ENCODE measurements at regions not wholly inside any gene's neighbourhood (a gene's known extent, or its start where the extent isn't known, plus 50 kb on each side); places are given as distances from the start of the nearest gene placed in this dataset.

DNA sequence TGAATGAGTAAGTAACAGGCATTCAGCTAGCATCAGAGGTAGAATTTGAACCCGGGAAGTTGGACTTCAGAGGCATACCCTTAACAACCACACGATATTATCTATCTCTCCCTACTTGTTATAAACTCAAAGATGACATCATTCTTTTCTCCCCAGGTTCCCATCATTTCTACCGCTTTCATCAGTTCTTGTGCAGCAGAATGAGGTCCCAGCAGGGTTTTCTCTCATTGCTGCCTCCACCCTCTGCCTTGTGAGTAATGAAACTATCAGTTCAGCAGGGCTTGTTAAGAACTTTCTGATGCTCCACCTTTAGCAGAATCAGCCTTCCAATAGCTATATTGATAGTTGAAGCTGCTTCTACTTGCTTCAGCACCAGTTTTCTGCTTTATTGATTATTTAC is 487.5 kb upstream of the KCNMB2 start:
- DNase-seq: no peak

DNA sequence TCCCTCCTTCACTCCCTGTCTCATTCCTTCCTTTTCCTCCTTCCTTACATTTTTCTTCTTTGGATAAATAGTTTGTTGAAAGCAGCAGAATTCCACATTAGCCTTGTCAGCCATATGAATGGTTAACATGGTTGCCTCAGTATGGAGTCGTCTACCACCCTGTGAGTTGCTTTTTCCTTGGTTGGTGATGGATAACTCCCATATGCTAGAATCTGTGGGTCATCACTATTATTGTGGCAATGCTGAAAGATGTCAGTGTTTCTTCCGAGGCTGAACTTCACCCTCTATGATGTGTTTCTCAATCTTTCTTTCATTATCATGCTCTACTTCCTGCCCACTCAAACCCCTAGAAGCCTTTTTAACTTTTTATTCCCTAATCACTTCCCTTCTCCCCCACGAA is 481.8 kb upstream of the KCNMB2 start:
- no peak for DNase-seq

DNA sequence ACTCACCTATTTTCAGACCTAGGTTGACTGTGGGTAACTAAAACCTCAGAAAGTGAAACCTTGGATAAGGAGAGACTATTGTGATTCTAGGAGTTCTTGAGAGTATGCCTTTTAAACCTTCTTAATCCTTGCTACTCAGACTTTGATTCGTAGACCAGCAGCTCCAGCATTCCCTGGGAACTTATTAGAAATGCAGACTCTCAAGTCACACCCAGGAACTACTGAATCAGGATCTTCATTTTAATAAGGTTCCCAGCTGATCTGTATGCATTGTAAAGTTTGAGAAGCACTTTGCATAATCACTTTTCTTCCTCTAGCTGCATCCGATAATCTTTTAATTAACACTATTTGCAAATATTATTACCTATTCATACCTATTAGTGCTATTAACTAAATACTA is 480.3 kb upstream of the KCNMB2 start:
- no peak for DNase-seq

DNA sequence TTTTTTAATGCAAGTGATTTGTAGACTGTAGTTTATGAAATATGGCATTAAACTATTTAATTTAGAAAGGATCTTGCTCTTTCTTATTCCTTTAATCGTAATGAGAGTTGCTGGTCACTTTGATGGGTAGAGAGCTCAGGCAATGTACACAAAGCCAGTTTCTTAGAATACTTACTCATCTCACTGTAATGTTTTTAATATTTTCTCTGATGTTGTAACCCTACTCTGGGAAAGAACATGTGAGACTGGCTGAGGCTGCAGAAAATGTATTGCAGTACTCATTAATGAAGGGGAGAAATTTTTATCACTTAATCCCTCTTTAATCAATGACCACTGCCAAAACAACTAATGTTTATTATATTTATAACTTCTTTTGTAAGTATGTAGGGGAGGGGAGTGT is 479.4 kb upstream of the KCNMB2 start:
- DNase-seq: no peak

DNA sequence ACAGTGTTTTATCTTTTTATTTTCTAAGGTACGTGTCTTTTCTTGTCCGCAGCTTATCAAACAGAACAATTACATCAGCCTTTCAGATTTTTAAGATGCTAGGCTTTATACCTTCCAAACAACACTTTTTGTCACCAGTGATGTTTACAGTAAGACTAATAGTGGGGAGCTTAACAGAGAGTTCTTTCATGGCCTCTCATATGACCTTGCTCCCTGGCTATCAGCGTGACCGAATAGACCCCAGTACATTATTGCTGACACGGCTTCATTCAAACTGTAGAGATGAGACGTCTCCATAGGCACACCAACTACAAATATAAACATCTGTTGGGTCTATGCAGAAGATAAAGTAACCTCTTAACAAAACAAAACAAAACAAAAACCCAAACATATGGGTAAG is 477.6 kb upstream of the KCNMB2 start:
- no peak for DNase-seq

DNA sequence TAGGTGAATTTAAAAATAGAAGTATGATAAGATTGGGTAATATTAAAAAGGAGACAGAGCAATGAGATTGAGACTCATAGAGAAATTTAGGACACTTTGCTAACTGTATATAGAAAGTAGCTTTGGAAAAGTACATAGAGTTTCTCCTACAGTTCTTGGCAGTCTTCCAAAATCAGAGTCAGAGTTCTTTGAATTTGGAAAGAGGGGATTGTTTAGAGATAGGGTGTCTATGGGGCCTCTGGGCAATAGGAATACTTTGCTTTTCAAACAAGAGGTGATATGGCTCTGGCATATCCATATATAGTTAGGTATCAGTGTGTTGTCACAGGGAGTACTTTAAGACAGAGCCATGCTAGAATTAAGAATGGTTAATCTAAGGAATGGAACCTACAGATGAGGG is 477.1 kb upstream of the KCNMB2 start:
- DNase-seq: no peak

DNA sequence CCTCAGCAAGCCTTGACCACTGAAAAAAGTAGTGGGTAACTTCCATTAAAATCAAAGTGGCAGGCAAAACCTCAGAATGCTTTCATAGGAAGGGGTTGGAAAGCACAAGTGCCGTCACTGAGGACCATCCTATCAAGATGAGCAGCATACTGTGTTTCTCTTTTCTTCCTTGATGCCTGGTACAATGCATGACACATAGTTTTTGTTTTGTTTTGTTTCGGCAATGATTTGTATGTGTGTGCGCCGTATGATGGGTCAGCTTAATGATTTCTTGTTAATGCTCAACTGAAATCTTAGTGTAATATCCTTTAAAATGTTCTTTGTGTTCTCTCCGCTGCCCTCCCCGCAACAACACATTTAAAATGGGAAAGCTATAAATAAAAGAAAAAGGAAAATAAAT is 476.4 kb upstream of the KCNMB2 start:
- no peak for DNase-seq

DNA sequence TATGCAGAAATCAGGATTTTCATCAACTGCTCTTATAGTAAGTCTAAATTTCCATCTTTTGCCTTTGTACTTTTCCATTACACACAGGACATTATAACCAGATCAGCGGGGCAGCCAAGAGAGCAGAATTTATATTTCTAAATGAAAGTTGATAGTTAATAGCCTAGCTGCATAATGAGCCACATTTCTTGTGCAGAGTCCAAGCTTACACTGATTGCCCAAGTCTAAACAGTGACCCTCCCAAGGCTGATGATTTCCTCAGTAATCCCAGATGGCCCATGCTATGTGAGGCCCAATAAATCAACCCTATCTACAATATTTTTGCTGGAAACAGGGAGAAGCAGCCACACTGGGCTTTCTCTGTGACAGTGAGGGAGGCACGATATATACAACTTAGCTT is 475.8 kb upstream of the KCNMB2 start:
- no peak for DNase-seq

DNA sequence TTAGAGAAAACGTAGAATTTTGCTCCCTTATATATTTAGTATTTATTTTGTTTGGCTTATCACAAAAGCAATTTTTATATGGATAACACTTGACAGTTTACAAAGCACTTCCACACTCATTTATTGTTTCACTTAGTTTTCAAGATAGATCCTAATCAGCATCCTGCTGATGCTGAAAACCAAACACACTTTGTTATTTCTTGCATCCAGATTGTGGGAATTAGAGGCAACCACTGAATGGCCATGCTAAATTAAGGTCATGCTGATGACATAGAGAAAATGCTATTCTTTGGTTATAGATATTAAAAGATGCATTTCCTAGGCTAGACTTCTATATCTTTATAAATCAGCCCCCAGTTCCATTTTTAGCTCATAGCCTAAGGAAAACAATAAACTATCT is 474.1 kb upstream of the KCNMB2 start:
- DNase-seq: no peak

DNA sequence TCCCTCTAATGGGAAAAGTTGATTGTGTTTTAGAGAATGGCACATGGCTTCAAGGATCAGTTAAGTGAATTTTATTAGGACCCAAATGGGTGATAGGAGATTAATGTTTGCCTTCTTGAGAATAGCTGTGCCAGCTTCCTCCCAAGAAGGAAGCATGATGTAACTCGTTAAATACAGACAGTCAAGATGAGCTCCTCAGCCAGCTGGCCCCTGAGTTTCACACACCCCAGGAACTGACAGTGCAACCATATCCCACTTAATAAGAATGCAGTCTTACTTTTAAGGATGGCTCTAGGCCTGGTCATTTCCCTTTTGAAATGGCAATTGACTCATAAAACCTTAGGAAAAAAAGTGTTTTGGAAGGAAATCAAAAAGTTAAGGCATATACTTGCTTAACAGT is 472.8 kb upstream of the KCNMB2 start:
- no peak for DNase-seq

DNA sequence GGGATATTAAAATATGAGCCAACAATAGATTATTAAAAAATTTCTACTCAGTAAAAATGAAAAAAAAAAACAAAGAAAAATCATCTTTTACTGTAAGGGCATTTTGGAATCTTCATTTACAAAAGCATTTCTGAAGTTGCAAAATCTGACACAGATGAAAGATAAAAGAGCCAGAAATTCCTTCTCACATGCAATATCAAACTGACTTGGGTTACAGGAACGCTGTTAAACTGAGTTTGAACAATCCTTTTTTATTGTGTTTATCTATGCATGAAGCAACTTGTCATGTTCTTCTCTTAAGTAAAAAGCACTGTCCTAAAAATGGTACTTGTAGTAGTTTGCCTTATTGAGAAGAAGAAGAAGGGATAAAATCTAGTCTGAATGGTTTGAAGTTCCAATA is 468.5 kb upstream of the KCNMB2 start:
- DNase-seq: no peak

DNA sequence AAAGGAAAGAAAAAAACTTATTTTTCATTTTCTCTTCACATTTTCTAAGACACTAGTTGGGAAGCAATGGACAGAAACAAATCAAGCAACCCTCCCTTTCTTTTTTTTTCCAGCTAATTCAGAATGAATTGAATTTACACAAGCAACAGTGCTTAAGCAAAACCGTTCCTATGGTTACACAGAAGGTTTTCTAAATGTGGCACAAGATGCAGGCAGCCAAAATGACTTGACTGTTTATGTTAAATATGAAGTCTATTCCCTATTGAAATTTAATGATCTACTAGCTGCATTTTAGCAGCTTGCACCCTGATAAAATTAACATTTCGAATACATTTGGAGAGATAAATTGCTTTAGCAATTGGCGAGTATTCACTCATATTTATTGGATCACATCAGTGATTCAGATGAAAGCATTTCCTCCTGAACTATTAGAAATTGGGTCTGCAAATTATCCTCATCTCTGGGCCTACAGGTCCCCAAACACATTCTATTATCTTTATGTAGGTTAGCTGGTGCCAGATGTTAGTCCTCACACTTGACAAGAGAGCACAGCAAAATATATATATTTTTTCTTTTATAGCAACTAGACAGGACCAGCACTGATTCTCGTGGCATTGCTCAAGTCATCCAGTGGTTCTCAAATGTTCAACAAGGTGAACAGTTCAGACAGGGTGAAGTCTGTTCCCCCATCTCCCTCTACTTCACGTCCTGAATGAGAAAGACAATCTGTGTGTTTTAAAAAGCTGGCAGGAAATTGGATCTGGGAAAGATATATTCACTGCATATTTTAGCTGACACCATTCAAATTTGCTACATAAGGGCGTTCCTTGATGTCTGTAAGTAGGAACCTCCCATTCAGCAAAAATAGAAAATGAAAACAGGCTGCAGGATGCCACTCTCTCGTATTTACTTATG is 463.6 kb upstream of the KCNMB2 start:
- no peak for DNase-seq

DNA sequence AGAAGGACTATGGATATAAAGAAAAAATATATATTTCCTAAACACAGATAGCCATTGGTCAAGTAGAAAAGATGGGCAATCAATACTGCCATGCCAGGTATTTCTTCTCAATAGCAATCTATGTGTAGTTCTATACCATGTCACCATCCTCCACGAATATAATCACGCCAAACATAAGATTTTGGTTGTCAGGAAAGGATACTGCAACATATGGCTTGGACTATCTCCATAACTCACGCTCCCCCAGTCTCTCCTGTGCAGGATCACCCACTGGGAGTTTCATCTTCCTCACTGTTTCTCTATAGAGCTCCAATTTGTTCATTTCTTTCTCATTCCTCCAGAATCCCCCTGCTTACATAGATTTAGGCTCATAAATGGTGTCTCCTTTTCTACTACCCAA is 462.9 kb upstream of the KCNMB2 start:
- DNase-seq: no peak

DNA sequence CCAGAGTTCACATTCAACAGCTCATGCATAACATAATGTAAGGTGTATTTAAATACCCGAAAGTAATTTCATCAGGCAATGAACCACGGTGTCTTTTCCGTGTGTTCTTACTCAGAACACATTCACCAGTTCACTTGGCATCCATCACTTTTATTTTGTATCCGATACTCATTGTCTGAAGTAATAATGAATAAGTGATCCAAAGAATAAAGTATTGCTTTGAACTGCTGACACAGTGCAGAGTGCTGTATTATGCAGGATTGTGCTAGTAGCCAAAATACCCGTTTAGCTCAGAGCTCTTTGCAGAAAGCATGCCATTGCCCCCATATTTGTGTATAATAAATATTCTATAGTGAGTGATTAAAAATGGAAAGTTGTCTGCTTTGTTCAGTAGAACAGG is 460.9 kb upstream of the KCNMB2 start:
- DNase-seq: no peak

DNA sequence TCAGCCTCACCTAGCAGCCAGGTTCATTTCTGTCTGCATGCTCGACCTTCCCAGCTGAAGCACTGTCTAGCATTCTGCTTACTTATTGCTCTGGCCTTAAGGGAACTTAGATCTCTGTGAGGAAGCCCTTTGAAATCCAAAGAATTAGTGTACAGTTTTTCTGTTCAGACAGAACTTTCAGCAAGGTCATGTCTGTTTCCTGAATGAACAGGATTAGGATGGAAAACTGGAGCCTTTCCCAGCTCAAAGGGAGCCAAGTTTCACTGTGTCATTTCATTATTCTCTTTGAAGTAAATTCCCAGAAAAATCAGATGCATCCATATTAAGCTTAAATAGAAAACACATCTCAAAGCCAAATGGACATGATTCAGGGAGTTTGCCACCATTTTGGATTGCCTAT is 457.3 kb upstream of the KCNMB2 start:
- no peak for DNase-seq

DNA sequence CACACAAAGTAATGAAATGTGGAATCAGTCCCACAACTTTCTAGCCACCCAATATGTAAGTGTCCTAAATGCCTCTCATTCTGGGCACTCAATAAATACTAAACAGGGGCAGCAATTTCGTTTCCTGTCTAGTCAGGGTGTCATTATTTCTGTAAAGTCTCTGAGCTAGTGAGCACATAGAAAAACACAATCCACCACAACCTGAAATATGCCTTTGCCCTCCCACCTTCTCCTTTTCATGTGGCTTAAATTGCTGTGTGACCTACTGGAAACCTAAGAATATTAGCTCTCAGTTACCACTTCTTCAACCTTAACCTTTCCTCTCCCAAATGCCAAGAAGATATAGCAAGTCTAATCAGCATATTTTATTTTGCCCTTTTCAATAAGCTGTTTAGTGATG is 456.3 kb upstream of the KCNMB2 start:
- DNase-seq: no peak

DNA sequence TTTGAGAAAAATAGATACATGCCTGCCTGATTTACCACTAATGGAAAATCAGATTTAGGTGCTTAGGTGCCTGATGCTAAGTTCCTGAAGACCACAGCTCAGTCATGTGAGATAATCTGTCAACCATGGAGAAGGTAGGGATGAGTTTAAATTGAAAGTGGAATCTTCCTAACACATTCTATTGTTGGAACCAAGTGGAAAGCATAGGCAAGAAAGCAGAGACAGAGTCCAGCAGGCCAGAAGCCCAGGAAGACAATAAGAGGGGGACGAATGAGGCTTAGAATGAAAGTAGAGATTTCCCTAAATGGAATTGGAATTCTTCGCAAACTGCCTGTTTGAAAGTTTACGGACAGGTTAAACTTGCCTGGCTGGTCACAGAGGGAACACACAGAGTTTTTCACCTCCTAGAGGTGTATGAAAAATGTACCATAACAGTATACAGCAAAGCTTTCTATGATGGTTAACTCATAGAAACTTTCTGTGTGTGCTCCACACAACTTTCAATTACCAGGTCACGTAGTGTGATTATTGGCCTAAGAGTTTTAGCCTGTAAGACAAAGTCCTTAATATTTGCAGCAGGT is 453.8 kb upstream of the KCNMB2 start:
- no peak for DNase-seq

DNA sequence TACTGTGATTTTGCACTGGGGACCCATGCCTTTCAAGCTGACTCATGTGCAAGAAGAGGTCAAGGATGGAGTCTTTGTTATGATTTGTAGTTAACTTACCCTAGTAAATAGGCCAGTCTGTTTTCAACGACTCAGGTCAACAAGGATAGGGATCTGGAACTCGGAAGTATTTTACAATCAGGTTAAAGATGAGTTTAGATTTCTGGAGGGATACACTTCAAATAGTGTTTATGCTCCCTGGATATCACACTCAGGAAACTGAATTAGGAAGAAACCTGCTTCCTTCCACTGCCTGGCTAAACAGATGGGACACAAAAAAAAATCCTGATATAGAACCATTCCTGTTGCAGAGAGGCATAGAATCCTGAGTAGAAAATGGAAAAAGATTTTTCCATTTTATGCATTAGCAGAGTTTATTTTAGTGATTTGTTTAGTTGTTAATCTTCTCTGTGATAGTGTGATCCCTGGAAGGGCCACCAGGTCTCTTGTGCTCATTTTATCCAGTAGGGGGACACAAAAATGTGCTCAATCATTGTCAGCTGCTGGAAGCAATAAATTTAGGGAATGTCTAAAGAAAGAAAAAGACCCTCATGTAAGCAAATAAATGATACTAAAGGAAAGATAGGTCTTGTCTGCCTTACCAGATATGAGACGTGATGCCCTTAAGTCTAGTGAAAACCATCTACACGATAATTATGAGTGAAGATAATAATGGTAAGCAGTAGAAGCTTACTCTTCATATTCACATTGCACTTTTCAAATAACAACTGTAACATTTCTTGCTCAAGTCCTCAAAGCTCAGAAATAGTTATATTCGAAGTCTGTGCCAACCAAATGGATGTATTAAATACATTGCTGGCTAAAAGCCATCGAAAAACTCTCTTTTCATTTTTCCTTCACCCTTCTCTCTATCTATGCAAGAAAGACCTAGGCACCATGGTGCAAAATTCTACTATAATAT is 452.1 kb upstream of the KCNMB2 start:
- DNase-seq: no peak

DNA sequence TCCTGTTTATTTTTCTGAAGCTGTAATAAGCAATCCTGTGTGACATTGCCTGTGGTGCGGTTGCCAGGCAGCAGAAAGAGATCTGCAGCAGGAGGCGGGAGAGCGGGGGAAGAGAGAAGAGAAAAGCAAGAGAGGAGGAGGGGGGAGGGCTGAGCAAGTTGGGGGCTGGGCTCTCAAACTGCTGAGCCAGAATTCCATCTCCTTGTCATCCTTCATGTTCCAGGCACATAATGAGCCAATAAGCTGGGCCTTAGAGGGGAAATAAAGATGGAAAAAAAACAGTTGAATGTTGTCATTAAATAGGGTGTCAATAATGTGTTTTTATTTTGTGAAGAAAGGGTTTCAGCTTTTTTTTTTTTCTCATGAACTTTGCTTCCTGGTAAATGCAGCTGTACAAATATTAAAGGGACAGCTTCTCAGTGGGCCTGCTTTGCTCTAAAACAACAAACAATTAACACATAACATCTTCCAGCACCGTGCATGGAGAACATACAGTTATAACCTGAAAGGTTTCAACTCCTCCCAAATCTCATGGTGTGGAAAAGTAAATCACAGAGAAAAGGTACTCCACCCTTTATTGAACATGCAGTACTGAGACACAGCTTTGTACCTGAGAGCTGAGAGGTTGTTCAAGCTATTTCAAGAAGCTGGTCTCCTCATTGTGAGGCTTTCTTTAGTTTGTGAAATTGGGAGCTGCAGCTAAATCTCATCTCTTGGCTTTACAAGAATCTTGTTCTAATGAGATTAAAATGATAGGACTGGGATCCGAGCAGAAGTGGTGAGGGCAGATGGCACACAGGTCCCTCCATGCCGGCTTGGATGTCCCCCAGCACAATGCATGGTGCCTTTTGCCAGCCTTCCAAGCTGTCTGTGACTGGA is 451.1 kb upstream of the KCNMB2 start:
- no peak for DNase-seq

DNA sequence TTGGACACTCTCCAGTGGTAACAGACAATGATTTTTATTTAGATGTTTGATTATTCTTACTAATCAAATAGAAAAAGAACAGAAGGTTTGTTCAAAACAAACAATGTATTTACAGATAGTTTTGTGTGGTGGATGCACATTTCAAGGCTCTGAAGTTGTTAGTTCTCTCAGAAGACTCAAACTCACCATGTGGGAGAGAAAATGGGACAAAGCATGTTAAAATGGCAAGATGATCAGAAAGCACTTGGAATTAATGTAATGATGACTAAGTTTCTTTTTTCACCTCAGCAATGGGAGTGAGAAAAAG is 450.5 kb upstream of the KCNMB2 start:
- DNase-seq: no peak

DNA sequence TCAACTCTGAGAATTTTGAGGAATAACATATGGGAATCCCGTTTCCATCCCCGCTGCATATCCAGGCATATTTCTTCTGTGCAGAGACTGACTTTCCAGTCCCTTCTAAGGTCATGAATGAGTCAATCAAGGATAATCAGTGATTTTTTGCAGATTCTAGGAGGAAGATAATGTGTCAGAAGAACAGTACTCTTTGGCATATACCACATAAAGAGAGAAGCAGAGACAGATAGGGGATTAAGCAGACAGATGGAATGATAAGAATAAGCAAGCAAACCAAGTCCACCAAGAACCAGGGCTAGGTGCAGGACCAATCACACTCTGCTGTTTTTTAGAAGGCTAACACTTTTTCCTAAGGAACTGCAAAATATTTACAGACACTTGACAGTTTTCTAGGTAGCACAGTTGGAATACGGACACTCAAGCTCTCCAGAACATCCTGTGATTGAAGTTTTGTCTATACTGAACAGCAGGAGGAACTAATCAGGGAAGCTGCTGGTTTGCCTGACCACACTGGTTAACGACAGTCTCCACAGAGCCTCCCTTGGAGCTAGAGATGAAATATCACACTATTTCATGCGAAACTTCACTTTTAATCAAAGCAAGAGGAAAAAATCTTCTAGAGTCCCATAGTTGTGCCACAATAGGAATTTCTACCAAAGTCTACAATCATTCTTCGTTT is 450.0 kb upstream of the KCNMB2 start:
- no peak for DNase-seq

DNA sequence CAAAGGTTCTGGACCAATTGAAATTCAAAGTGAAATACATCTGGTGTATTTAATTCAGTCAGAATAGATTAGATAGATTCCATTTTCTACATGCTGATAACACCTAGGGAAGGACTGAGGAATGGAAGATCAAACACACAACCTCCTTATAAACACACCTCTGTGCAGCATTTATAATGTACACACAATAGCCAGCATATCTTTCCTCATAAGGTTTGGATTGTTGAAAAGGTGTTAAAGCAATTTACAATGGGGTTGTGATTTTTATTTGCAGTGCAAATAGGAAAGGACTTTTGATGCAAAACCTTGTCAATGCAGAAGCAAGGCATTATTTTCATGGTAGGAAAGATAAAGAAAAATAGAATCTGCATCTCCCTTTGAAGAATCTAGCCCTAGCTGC is 448.9 kb upstream of the KCNMB2 start:
- DNase-seq: no peak
